Smooth muscle cell (in vitro differentiated cells): ENCODE measurements at regions not wholly inside any gene's neighbourhood (a gene's known extent, or its start where the extent isn't known, plus 50 kb on each side); places are given as distances from the start of the nearest gene placed in this dataset.
A peak's percentile ranks its signal among the peaks of the same experiment; 100 is the strongest.
"Not testable (repeated sequence)": the region's sequence is repeated elsewhere in the genome, so short reads cannot be mapped to it uniquely, and the experiment has no call there.

ENCODE experiments used
- DNase-seq: peaks from one replicate; lab custom pipeline; 2025; ENCODE audit not compliant: unreplicated experiment; lab: John Stamatoyannopoulos, UW
- H2AFZ ChIP-seq: fragments of 200-600 bp; sonication (generic); 2 replicates; pipeline ENCODE4 v1.6.0; 2016; ENCODE audit warnings: antibody characterized with exemption, low read depth, mild to moderate bottlenecking
- H3F3A ChIP-seq: fragments of 200-600 bp; sonication (generic); 2 replicates; pipeline ENCODE4 v1.6.0; 2017; ENCODE audit warnings: antibody characterized with exemption, low read depth
- H3K27ac ChIP-seq: fragments of 200-600 bp; sonication (generic); 2 replicates; pipeline ENCODE4 v1.5.1; 2016; ENCODE audit warnings: low read depth, mild to moderate bottlenecking
- H3K27me3 ChIP-seq: fragments of 200-600 bp; sonication (generic); 2 replicates; pipeline ENCODE4 v1.6.1; 2016; ENCODE audit warnings: low read depth, mild to moderate bottlenecking
- H3K36me3 ChIP-seq: fragments of 200-600 bp; sonication (generic); 2 replicates; pipeline ENCODE4 v1.5.1; 2016; ENCODE audit warnings: low read depth
- H3K4me1 ChIP-seq: fragments of 200-600 bp; sonication (generic); 2 replicates; pipeline ENCODE4 v1.5.1; 2016; ENCODE audit warnings: low read depth
- H3K4me2 ChIP-seq: fragments of 200-600 bp; sonication (generic); 2 replicates; pipeline ENCODE4 v1.6.0; 2016; ENCODE audit warnings: mild to moderate bottlenecking
- H3K4me3 ChIP-seq: fragments of 200-600 bp; sonication (generic); 2 replicates; pipeline ENCODE4 v1.5.1; 2016; ENCODE audit warnings: mild to moderate bottlenecking
- H3K79me2 ChIP-seq: fragments of 200-600 bp; sonication (generic); 2 replicates; pipeline ENCODE4 v1.6.0; 2016; ENCODE audit warnings: low read depth, mild to moderate bottlenecking
- H3K9ac ChIP-seq: fragments of 200-600 bp; sonication (generic); 2 replicates; pipeline ENCODE4 v1.6.0; 2016; ENCODE audit warnings: low read depth
- H3K9me3 ChIP-seq: fragments of 200-600 bp; sonication (generic); replicated peaks from 2 replicates; pipeline ENCODE4 v1.5.1; 2016; ENCODE audit warnings: low read depth
- H4K20me1 ChIP-seq: fragments of 200-600 bp; sonication (generic); 2 replicates; pipeline ENCODE4 v1.6.0; 2016; ENCODE audit warnings: low read depth
- CTCF ChIP-seq: fragments of 200-600 bp; sonication (generic); IDR thresholded peaks from 2 replicates; pipeline ENCODE4 v1.5.1; 2017; ENCODE audit warnings: borderline replicate concordance, mild to moderate bottlenecking, antibody characterized with exemption; ENCODE audit not compliant: insufficient read depth, poor library complexity, severe bottlenecking
- WGBS: methylation state at CpG from one replicate; pipeline ENCODE4 v1.1.7; 2016; ENCODE audit warnings: low lambda C conversion rate; 5-methylcytosine and 5-hydroxymethylcytosine counted together

GRCh38 chr2:37748541-37748940 lies 77.1 kb upstream of the CDC42EP3 start:
- Histone ChIP-seq H3F3A (no peaks in the 10 kb centered on the region), H3K4me3 (no peak overlapping the region), H2AFZ (no peak overlapping the region), H3K36me3 (no peaks in the 10 kb centered on the region), H3K27ac (no peak overlapping the region), H3K4me1 (no peaks in the 10 kb centered on the region), H3K9ac (no peak overlapping the region), H3K27me3 (no peaks in the 10 kb centered on the region), H3K9me3 (no peaks in the 10 kb centered on the region), H3K4me2 (no peak overlapping the region), H3K79me2 (no peaks in the 10 kb centered on the region), H4K20me1 (no peaks in the 10 kb centered on the region)
- no peak for DNase-seq
- TF ChIP-seq CTCF: no peak
- WGBS: 91% methylated on average over 4 of the region's 4 CpGs

- DNase-seq, H3K36me3 ChIP-seq, H3K4me2 ChIP-seq, H3K79me2 ChIP-seq, H3K27me3 ChIP-seq, H3K9ac ChIP-seq, H3K4me3 ChIP-seq, H3K4me1 ChIP-seq, H3K9me3 ChIP-seq, H2AFZ ChIP-seq, H4K20me1 ChIP-seq, H3K27ac ChIP-seq, H3F3A ChIP-seq: not testable (repeated sequence)
Measured at GRCh38 chr2:37750286-37750685, 78.8 kb upstream of the CDC42EP3 start.

- H3K79me2 ChIP-seq: no peaks in the 10 kb centered on the region
- H4K20me1 ChIP-seq: no peaks in the 10 kb centered on the region
- no peaks in the 10 kb centered on the region for H3K36me3 ChIP-seq
- H3K9ac ChIP-seq: no peak overlapping the region
- no peaks in the 10 kb centered on the region for H3K27me3 ChIP-seq
- DNase-seq: no peak
- no peak overlapping the region for H3K4me2 ChIP-seq
- 94% methylated on average over 4 of the region's 4 CpGs for WGBS
- H3K4me1 ChIP-seq: no peaks in the 10 kb centered on the region
- no peaks in the 10 kb centered on the region for H3F3A ChIP-seq
- no peak for TF ChIP-seq CTCF
- no peaks in the 10 kb centered on the region for H3K9me3 ChIP-seq
- no peak overlapping the region for H3K4me3 ChIP-seq
- H3K27ac ChIP-seq: no peak overlapping the region
- no peak overlapping the region for H2AFZ ChIP-seq
Measured at GRCh38 chr2:37752766-37753165, 81.3 kb upstream of the CDC42EP3 start.

- TF ChIP-seq CTCF: no peak
- Histone ChIP-seq H3K9me3 (no peaks in the 10 kb centered on the region), H3K79me2 (no peaks in the 10 kb centered on the region), H4K20me1 (no peaks in the 10 kb centered on the region), H3K4me1 (peaks cover 5% of the 10 kb centered on the region), H3K27me3 (no peaks in the 10 kb centered on the region), H3K27ac (no peak overlapping the region), H3K36me3 (no peaks in the 10 kb centered on the region), H3K9ac (no peak overlapping the region), H2AFZ (no peak overlapping the region), H3F3A (no peaks in the 10 kb centered on the region), H3K4me3 (no peak overlapping the region), H3K4me2 (no peak overlapping the region)
- no peak for DNase-seq
- 96% methylated on average over 8 of the region's 8 CpGs for WGBS
Measured at GRCh38 chr2:37753758-37754157, 82.3 kb upstream of the CDC42EP3 start.

GRCh38 chr2:37755961-37756559 lies 84.6 kb upstream of the CDC42EP3 start:
- H3K9me3 ChIP-seq, H3K36me3 ChIP-seq, H3K9ac ChIP-seq, H3K27me3 ChIP-seq, H2AFZ ChIP-seq, H4K20me1 ChIP-seq, H3K79me2 ChIP-seq, H3K4me3 ChIP-seq, H3K4me1 ChIP-seq, H3F3A ChIP-seq, DNase-seq, H3K27ac ChIP-seq: not testable (repeated sequence)
- 50% methylated on average over 1 of the region's 1 CpG for WGBS
- peak overlapping the region; percentile 17 for H3K4me2 ChIP-seq

GRCh38 chr2:37757456-37757855 lies 86.0 kb upstream of the CDC42EP3 start:
- not testable (repeated sequence) for H3K27ac ChIP-seq, H3K9me3 ChIP-seq, H3F3A ChIP-seq, H3K27me3 ChIP-seq, H3K79me2 ChIP-seq, H2AFZ ChIP-seq, H3K9ac ChIP-seq, H3K4me3 ChIP-seq, H3K36me3 ChIP-seq, H4K20me1 ChIP-seq, H3K4me2 ChIP-seq, DNase-seq, H3K4me1 ChIP-seq
